ENCODE measurements at regions not wholly inside any gene's neighbourhood (a gene's known extent, or its start where the extent isn't known, plus 50 kb on each side); places are given as distances from the start of the nearest gene placed in this dataset.

GRCh38 chr9:88628114-88628513, 93.1 kb downstream of the NXNL2 start:
- Histone ChIP-seq H3K27ac (ENCODE audit: low read length) (no peak overlapping the region), H3K36me3 (ENCODE audit: control insufficient read depth, insufficient read depth, low read length) (no peaks in the 10 kb centered on the region), H3K4me1 (ENCODE audit: control insufficient read depth, insufficient read depth, low read length) (no peaks in the 10 kb centered on the region), H3K9me3 (ENCODE audit: control insufficient read depth, insufficient read depth, low read depth, low read length) (no peaks in the 10 kb centered on the region), H3K27me3 (ENCODE audit: control insufficient read depth, insufficient read depth, low read length) (no peaks in the 10 kb centered on the region), H3K4me3 (ENCODE audit: low read depth in 2 of 2, low read length in 2 of 2) (no peak overlapping the region)
- intact Hi-C loops (cut with micrococcal nuclease; ENCODE audit: unreplicated experiment) (no loop called here), in situ Hi-C loops (cut with HindIII; ENCODE audit: low pct_unique_long_range_greater_than_20kb, low sequenced_read_pairs) (no loop called here)
- no TSS peak for BruUV-seq (replicated peaks)
- CTCF ChIA-PET: no interaction called here
- POLR2A ChIA-PET: no interaction called here
- ATAC-seq (no peak), DNase-seq (ENCODE audit: low read depth, low spot score) (no peak)
- TF ChIP-seq CTCF (IDR thresholded peaks at IDR 0.05) (no peak), REST (IDR thresholded peaks at IDR 0.05; ENCODE audit: insufficient read depth in 1 of 2, low read depth in 2 of 2, low read length in 1 of 2) (no peak), TCF7L2 (IDR thresholded peaks at IDR 0.05; ENCODE audit: low read depth, low read length) (no peak), SIN3A (IDR thresholded peaks at IDR 0.05; ENCODE audit: borderline replicate concordance, insufficient read depth, low read depth, low read length) (no peak), POLR2AphosphoS5 (IDR thresholded peaks at IDR 0.05; ENCODE audit: low read depth, low read length) (no peak)

DNA sequence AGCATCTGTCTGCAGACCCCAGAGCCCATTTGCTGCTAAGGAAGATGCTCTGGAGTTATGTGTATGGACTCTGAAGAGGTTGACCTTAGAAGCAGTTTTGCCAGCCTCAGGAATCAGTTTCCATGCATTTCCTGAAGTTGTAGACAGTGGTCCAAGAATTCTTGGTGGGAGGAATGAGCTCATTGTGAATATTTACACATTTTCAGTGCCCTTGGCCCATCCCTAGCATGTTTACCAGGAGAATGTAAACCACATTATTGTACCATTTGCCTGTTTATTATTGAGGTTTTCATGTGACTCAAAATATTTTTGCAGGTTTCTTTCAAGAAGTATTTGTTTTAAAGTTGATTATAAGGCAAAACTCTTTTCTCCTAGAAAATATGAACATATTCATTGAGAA, 93.8 kb downstream of the NXNL2 start:
- CTCF ChIA-PET: no interaction called here

More for the DNA sequence above, 93.8 kb downstream of the NXNL2 start:
- no peak for TF ChIP-seq TCF7L2 (IDR thresholded peaks at IDR 0.05; ENCODE audit: low read depth, low read length)
- TF ChIP-seq SIN3A (IDR thresholded peaks at IDR 0.05; ENCODE audit: borderline replicate concordance, insufficient read depth, low read depth, low read length): no peak
- no peak for TF ChIP-seq REST (IDR thresholded peaks at IDR 0.05; ENCODE audit: insufficient read depth in 1 of 2, low read depth in 2 of 2, low read length in 1 of 2)
- no peak for TF ChIP-seq POLR2AphosphoS5 (IDR thresholded peaks at IDR 0.05; ENCODE audit: low read depth, low read length)
- no peak for TF ChIP-seq CTCF (IDR thresholded peaks at IDR 0.05)
- Histone ChIP-seq H3K9me3 (ENCODE audit: control insufficient read depth, insufficient read depth, low read depth, low read length) (no peaks in the 10 kb centered on the region), H3K36me3 (ENCODE audit: control insufficient read depth, insufficient read depth, low read length) (no peaks in the 10 kb centered on the region), H3K27me3 (ENCODE audit: control insufficient read depth, insufficient read depth, low read length) (no peaks in the 10 kb centered on the region), H3K27ac (ENCODE audit: low read length) (no peak overlapping the region), H3K4me3 (ENCODE audit: low read depth in 2 of 2, low read length in 2 of 2) (no peak overlapping the region), H3K4me1 (ENCODE audit: control insufficient read depth, insufficient read depth, low read length) (no peaks in the 10 kb centered on the region)
- BruUV-seq (replicated peaks): no TSS peak
- ATAC-seq (no peak), DNase-seq (ENCODE audit: low read depth, low spot score) (no peak)
- intact Hi-C loops (cut with micrococcal nuclease; ENCODE audit: unreplicated experiment): no loop called here
- POLR2A ChIA-PET: no interaction called here
- in situ Hi-C loops (cut with HindIII; ENCODE audit: low pct_unique_long_range_greater_than_20kb, low sequenced_read_pairs): no loop called here
